ENCODE measurements at regions not wholly inside any gene's neighbourhood (a gene's known extent, or its start where the extent isn't known, plus 50 kb on each side); places are given as distances from the start of the nearest gene placed in this dataset.

- no peak for DNase-seq (ENCODE audit: low spot score)
- CTCF ChIA-PET: no interaction called here
- no peak for TF ChIP-seq JUN (CRISPR knock-in tag; IDR thresholded peaks at IDR 0.05)
- TF ChIP-seq, protein P1, sequence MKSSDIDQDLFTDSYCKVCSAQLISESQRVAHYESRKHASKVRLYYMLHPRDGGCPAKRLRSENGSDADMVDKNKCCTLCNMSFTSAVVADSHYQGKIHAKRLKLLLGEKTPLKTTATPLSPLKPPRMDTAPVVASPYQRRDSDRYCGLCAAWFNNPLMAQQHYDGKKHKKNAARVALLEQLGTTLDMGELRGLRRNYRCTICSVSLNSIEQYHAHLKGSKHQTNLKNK (CRISPR knock-in tag; IDR thresholded peaks at IDR 0.05): no peak
- no peak for TF ChIP-seq KAT7 (CRISPR knock-in tag; IDR thresholded peaks at IDR 0.05; ENCODE audit: borderline replicate concordance)
- no peak for TF ChIP-seq ZNF532 (CRISPR knock-in tag; IDR thresholded peaks at IDR 0.05; ENCODE audit: borderline replicate concordance)
- no peak for TF ChIP-seq ATF3 (CRISPR knock-in tag; conservative IDR thresholded peaks at IDR 0.05)
- TF ChIP-seq E2F5 (CRISPR knock-in tag; IDR thresholded peaks at IDR 0.05): no peak
- H3K27me3 Mint-ChIP-seq (ENCODE audit: low read depth): no peaks in the 10 kb centered on the region
- no peaks in the 10 kb centered on the region for H3K36me3 Mint-ChIP-seq
- peaks cover 17% of the 10 kb centered on the region for H3K4me1 Mint-ChIP-seq
- H3K27ac Mint-ChIP-seq: no peak overlapping the region
- POLR2A ChIA-PET: no interaction called here
- H3K4me3 Mint-ChIP-seq: no peak overlapping the region
- no peaks in the 10 kb centered on the region for H3K9me3 Mint-ChIP-seq
- no peak for ATAC-seq
These were observed 206.6 kb upstream of the RBMS1 start for GRCh38 chr2:160700021-160700814.

DNA sequence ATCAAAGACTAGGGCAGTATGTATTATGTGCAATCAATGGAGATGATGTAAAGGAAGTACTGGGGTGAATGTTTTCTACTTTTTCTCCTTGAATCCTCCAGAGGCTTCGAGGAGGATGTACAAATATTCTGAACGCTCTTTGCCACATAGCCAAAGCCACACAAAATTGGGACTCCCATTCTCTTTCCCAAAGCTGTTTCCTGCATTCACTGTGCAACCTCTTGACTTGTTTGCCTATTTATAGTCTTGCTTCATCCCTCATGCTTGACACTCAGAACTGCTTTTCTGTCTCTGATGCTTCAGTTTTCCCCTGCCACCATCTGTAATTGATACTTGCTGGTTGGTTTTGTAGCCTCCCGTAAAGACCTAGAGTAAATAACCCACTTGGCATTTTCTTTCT lies 208.2 kb upstream of the RBMS1 start:
- Mint-ChIP-seq H3K27ac (no peak overlapping the region), H3K27me3 (ENCODE audit: low read depth) (no peaks in the 10 kb centered on the region), H3K4me3 (no peak overlapping the region), H3K36me3 (no peaks in the 10 kb centered on the region), H3K9me3 (peaks cover 4% of the 10 kb centered on the region), H3K4me1 (peaks cover 17% of the 10 kb centered on the region)
- DNase-seq (ENCODE audit: low spot score) (no peak), ATAC-seq (no peak)
- ChIA-PET POLR2A (no interaction called here), CTCF (no interaction called here)
- no peak for TF ChIP-seq JUN (CRISPR knock-in tag; IDR thresholded peaks at IDR 0.05)
- no peak for TF ChIP-seq ETV6 (CRISPR knock-in tag; IDR thresholded peaks at IDR 0.05)
- TF ChIP-seq, protein P2, sequence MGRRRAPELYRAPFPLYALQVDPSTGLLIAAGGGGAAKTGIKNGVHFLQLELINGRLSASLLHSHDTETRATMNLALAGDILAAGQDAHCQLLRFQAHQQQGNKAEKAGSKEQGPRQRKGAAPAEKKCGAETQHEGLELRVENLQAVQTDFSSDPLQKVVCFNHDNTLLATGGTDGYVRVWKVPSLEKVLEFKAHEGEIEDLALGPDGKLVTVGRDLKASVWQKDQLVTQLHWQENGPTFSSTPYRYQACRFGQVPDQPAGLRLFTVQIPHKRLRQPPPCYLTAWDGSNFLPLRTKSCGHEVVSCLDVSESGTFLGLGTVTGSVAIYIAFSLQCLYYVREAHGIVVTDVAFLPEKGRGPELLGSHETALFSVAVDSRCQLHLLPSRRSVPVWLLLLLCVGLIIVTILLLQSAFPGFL (CRISPR knock-in tag; IDR thresholded peaks at IDR 0.05; ENCODE audit: borderline replicate concordance): no peak
- TF ChIP-seq SMAD3 (CRISPR knock-in tag; IDR thresholded peaks at IDR 0.05; ENCODE audit: borderline replicate concordance): no peak
- no peak for TF ChIP-seq ZNF671 (CRISPR knock-in tag; IDR thresholded peaks at IDR 0.05)
- no peak for TF ChIP-seq ZNF425 (CRISPR knock-in tag; conservative IDR thresholded peaks at IDR 0.05)
- no peak for TF ChIP-seq FOXK1 (CRISPR knock-in tag; IDR thresholded peaks at IDR 0.05)
- TF ChIP-seq, protein P3, sequence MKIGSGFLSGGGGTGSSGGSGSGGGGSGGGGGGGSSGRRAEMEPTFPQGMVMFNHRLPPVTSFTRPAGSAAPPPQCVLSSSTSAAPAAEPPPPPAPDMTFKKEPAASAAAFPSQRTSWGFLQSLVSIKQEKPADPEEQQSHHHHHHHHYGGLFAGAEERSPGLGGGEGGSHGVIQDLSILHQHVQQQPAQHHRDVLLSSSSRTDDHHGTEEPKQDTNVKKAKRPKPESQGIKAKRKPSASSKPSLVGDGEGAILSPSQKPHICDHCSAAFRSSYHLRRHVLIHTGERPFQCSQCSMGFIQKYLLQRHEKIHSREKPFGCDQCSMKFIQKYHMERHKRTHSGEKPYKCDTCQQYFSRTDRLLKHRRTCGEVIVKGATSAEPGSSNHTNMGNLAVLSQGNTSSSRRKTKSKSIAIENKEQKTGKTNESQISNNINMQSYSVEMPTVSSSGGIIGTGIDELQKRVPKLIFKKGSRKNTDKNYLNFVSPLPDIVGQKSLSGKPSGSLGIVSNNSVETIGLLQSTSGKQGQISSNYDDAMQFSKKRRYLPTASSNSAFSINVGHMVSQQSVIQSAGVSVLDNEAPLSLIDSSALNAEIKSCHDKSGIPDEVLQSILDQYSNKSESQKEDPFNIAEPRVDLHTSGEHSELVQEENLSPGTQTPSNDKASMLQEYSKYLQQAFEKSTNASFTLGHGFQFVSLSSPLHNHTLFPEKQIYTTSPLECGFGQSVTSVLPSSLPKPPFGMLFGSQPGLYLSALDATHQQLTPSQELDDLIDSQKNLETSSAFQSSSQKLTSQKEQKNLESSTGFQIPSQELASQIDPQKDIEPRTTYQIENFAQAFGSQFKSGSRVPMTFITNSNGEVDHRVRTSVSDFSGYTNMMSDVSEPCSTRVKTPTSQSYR (CRISPR knock-in tag; IDR thresholded peaks at IDR 0.05): no peak
- TF ChIP-seq ATF1 (CRISPR knock-in tag; IDR thresholded peaks at IDR 0.05): no peak
- no peak for TF ChIP-seq USF1 (CRISPR knock-in tag; IDR thresholded peaks at IDR 0.05)
